A673 (cell line): ENCODE measurements at regions not wholly inside any gene's neighbourhood (a gene's known extent, or its start where the extent isn't known, plus 50 kb on each side); places are given as distances from the start of the nearest gene placed in this dataset.

Experiments
- CTCF ChIP-seq: fragments of 300-800, 200-600 bp; sonication (generic); conservative IDR thresholded peaks from 2 replicates; pipeline ENCODE4 v1.5.1; 2017; ENCODE audit warnings: low read depth, mild to moderate bottlenecking, antibody characterized with exemption, low read length, moderate library complexity, mixed read lengths
- EZH2 ChIP-seq: fragments of 200-600 bp; sonication (generic); IDR thresholded peaks from 2 replicates; pipeline ENCODE4 v1.6.1; 2017; ENCODE audit warnings: borderline replicate concordance, low read depth, mild to moderate bottlenecking, mixed read lengths, antibody characterized with exemption, low read length; ENCODE audit not compliant: poor library complexity, severe bottlenecking

DNA sequence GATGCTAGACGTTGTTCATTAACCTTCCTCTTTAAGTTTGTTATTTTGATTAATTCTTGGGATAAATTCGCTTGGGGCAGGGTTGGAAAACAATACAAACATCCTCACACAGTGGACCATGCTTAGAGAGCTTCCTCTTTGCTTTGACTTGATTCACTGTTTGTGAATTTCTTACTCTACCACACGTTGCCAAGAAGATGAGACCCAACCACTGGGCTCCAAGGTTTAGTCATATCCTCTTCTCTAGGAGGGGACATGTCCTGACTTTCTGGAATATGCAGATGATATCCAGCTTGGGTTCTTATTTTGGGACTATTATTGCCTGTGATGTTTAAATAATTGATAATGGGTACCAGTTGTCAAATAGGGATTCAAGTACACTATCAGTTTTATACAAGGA, 428.2 kb downstream of the ATP23 start:
- TF ChIP-seq CTCF, result no peak
- no peak for TF ChIP-seq EZH2
